GM19239 (cell line): ENCODE measurements at regions not wholly inside any gene's neighbourhood (a gene's known extent, or its start where the extent isn't known, plus 50 kb on each side); places are given as distances from the start of the nearest gene placed in this dataset.
"Not testable (repeated sequence)": the region's sequence is repeated elsewhere in the genome, so short reads cannot be mapped to it uniquely, and the experiment has no call there.

ENCODE experiments used
- DNase-seq: peaks from one replicate; pipeline ENCODE4 v3.0.0; 2011; ENCODE audit warnings: low spot score; ENCODE audit not compliant: insufficient read length
- FAIRE-seq: peaks from 2 replicates; lab custom pipeline; 2011; peaks lifted over from hg19 to GRCh38; lab: Jason Lieb, UNC

- not testable (repeated sequence) for DNase-seq, FAIRE-seq
Measured at GRCh38 chr14:21846902-21847301, 173.3 kb upstream of the OR4E1 start.

- FAIRE-seq = peak; percentile 84
- no peak for DNase-seq
Measured at GRCh38 chr14:21846227-21846885, 172.7 kb upstream of the OR4E1 start.

- DNase-seq (no peak), FAIRE-seq (no peak)
Measured at GRCh38 chr14:21840765-21841164, 167.1 kb upstream of the OR4E1 start.

- no peak for FAIRE-seq
- no peak for DNase-seq
Measured at GRCh38 chr14:21833836-21834235, 160.2 kb upstream of the OR4E1 start.

- DNase-seq = no peak
- no peak for FAIRE-seq
Measured at GRCh38 chr14:21825845-21826244, 152.2 kb upstream of the OR4E1 start.

GRCh38 chr14:21825149-21825743 is 151.6 kb upstream of the OR4E1 start:
- FAIRE-seq (peak; percentile 26), DNase-seq (peak; percentile 5)

GRCh38 chr14:21822109-21822508 is 148.5 kb upstream of the OR4E1 start:
- DNase-seq = no peak
- no peak for FAIRE-seq

GRCh38 chr14:21820631-21821030 is 147.0 kb upstream of the OR4E1 start:
- DNase-seq = no peak
- FAIRE-seq = no peak

GRCh38 chr14:21819891-21820290 is 146.3 kb upstream of the OR4E1 start:
- not testable (repeated sequence) for DNase-seq, FAIRE-seq

GRCh38 chr14:21817010-21817409 is 143.4 kb upstream of the OR4E1 start:
- FAIRE-seq, DNase-seq: not testable (repeated sequence)

GRCh38 chr14:21807975-21808374 is 134.4 kb upstream of the OR4E1 start:
- DNase-seq (no peak), FAIRE-seq (no peak)

GRCh38 chr14:21804981-21805380 is 131.4 kb upstream of the OR4E1 start:
- no peak for DNase-seq
- FAIRE-seq = no peak

- no peak for DNase-seq
- FAIRE-seq = no peak
Measured at GRCh38 chr14:21802441-21802840, 128.8 kb upstream of the OR4E1 start.

- FAIRE-seq (no peak), DNase-seq (no peak)
Measured at GRCh38 chr14:21796916-21797315, 123.3 kb upstream of the OR4E1 start.

GRCh38 chr14:21795456-21795855 is 121.8 kb upstream of the OR4E1 start:
- FAIRE-seq = no peak

GRCh38 chr14:21791749-21792148 is 118.1 kb upstream of the OR4E1 start:
- DNase-seq (no peak), FAIRE-seq (no peak)

More at GRCh38 chr14:21795456-21795855, 121.8 kb upstream of the OR4E1 start:
- DNase-seq = no peak

- not testable (repeated sequence) for FAIRE-seq, DNase-seq
Measured at GRCh38 chr14:21788687-21789086, 115.1 kb upstream of the OR4E1 start.

- DNase-seq = not testable (repeated sequence)
- peak; percentile 95 for FAIRE-seq
Measured at GRCh38 chr14:21787242-21787641, 113.6 kb upstream of the OR4E1 start.

GRCh38 chr14:21781543-21781942 is 107.9 kb upstream of the OR4E1 start:
- DNase-seq (no peak), FAIRE-seq (no peak)

GRCh38 chr14:21780429-21781084 is 106.9 kb upstream of the OR4E1 start:
- DNase-seq (no peak), FAIRE-seq (no peak)

- FAIRE-seq = no peak
Measured at GRCh38 chr14:21771671-21772070, 98.1 kb upstream of the OR4E1 start.

More at GRCh38 chr14:21771671-21772070, 98.1 kb upstream of the OR4E1 start:
- DNase-seq = no peak
